MCF 10A (cell line): ENCODE measurements at regions not wholly inside any gene's neighbourhood (a gene's known extent, or its start where the extent isn't known, plus 50 kb on each side); places are given as distances from the start of the nearest gene placed in this dataset.

Source experiments
- BruUV-seq: library from RNA; stranded (reverse); fragments of 400-500 nt; replicated peaks from 2 replicates; lab custom pipeline; 2021; lab: Mats Ljungman, UMichigan
- CTCF ChIA-PET: fragments of 300-600 bp; sonication (Branson Sonifier 250); formaldehyde crosslinking; extraction: SDS; loops from one replicate; lab custom pipeline; 2021; ENCODE audit warnings: antibody characterized with exemption, inconsistent platforms; lab: Yijun Ruan, JAX
- POLR2A ChIA-PET: fragments of 300-600, 350-650 bp; sonication (Branson Sonifier 250); formaldehyde crosslinking; extraction: SDS; loops from one replicate; lab custom pipeline; 2020; ENCODE audit warnings: antibody characterized with exemption, inconsistent platforms; lab: Yijun Ruan, JAX
- DNase-seq: peaks from one replicate; pipeline ENCODE4 v3.0.0-alpha.2; 2018; ENCODE audit not compliant: unreplicated experiment
- H3K27ac Mint-ChIP-seq: one replicate; pipeline ENCODE4 v1.8.0; 2022; ENCODE audit warnings: mild to moderate bottlenecking, low read depth, mixed read lengths; ENCODE audit not compliant: unreplicated experiment
- H3K27me3 Mint-ChIP-seq: one replicate; pipeline ENCODE4 v1.8.0; 2022; ENCODE audit warnings: mixed read lengths; ENCODE audit not compliant: insufficient read depth, unreplicated experiment
- H3K36me3 Mint-ChIP-seq: one replicate; pipeline ENCODE4 v1.8.0; 2022; ENCODE audit warnings: mild to moderate bottlenecking, moderate library complexity, mixed read lengths; ENCODE audit not compliant: insufficient read depth, unreplicated experiment
- H3K4me1 Mint-ChIP-seq: one replicate; pipeline ENCODE4 v1.8.0; 2022; ENCODE audit warnings: mixed read lengths; ENCODE audit not compliant: insufficient read depth, unreplicated experiment
- H3K4me3 Mint-ChIP-seq: one replicate; pipeline ENCODE4 v1.8.0; 2022; ENCODE audit warnings: mild to moderate bottlenecking, moderate library complexity, mixed read lengths; ENCODE audit not compliant: unreplicated experiment
- H3K9me3 Mint-ChIP-seq: one replicate; pipeline ENCODE4 v1.8.0; 2022; ENCODE audit warnings: mixed read lengths; ENCODE audit not compliant: unreplicated experiment
- intact Hi-C: fragments of 100-400 bp; cut with micrococcal nuclease; formaldehyde crosslinking; loops from 2 replicates; pipeline ENCODE4 v1.14.1; 2022
- TF ChIP-seq, protein P1 (sequence below): fragments of 200-600 bp; IDR thresholded peaks from one replicate; pipeline ENCODE4 v1.8.0; 2022; ENCODE audit warnings: antibody characterized with exemption, mild to moderate bottlenecking; ENCODE audit not compliant: unreplicated experiment

DNA sequence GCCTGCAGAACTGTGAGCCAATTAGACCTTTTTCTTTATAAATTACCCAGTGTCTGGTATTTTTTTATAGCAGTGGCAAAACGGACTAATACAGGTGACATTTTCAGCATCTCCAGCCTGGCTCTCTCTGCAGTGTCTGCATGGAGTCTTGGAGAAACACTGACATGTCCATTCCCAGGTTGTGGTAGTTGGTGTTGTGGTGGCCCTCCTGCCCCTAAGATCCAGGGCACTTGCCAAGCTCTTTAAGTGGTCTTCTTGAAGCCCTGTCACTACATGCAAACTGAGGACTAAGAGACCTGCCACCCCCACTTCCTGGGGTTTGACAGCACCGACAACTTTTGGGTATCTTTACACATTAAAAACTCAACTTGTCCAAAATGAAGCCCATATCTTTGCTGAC, 419.4 kb downstream of the NPHP4 start:
- intact Hi-C loops = no loop called here
- POLR2A ChIA-PET = no interaction called here
- H3K27me3 Mint-ChIP-seq = peaks cover 43% of the 10 kb centered on the region
- H3K36me3 Mint-ChIP-seq = no peaks in the 10 kb centered on the region
- TF ChIP-seq, protein P1, sequence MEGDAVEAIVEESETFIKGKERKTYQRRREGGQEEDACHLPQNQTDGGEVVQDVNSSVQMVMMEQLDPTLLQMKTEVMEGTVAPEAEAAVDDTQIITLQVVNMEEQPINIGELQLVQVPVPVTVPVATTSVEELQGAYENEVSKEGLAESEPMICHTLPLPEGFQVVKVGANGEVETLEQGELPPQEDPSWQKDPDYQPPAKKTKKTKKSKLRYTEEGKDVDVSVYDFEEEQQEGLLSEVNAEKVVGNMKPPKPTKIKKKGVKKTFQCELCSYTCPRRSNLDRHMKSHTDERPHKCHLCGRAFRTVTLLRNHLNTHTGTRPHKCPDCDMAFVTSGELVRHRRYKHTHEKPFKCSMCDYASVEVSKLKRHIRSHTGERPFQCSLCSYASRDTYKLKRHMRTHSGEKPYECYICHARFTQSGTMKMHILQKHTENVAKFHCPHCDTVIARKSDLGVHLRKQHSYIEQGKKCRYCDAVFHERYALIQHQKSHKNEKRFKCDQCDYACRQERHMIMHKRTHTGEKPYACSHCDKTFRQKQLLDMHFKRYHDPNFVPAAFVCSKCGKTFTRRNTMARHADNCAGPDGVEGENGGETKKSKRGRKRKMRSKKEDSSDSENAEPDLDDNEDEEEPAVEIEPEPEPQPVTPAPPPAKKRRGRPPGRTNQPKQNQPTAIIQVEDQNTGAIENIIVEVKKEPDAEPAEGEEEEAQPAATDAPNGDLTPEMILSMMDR = no peak
- peaks cover 24% of the 10 kb centered on the region for H3K9me3 Mint-ChIP-seq
- no peak overlapping the region for H3K27ac Mint-ChIP-seq
- no peak overlapping the region for H3K4me3 Mint-ChIP-seq
- CTCF ChIA-PET = interaction anchor here (0.9 kb wide), 1 partner anchor 12 kb away, joined by 4 read pairs; no protein-coding TSS in a partner anchor
- H3K4me1 Mint-ChIP-seq = no peaks in the 10 kb centered on the region
- DNase-seq = no peak
- no TSS peak for BruUV-seq

DNA sequence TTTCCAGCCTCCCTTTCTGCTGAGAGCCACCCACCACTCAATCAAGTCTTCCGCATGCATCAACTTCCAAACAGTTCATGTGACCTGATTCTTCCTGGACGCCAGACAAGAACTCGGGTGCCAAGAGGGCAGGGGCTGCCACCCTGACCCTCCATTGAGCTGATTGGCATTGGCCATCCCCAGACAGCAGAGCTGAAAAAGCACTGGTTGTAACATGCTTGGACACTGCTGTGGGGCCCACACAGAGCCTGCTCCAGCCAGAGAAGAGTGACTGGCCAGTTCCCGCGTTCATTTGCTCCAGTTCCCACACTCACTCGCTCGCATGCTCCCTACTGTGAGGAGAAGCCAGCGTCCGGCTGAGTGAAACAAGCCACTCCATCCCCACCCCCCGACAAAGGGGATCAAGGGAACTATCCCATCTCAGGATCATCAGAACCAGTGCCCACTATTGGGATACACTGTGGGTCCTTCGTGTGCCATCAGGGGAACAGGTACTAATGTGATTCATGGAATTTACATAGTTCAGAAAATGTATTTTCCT, 420.3 kb downstream of the NPHP4 start:
- no TSS peak for BruUV-seq
- Mint-ChIP-seq H3K9me3 (peaks cover 24% of the 10 kb centered on the region), H3K36me3 (no peaks in the 10 kb centered on the region), H3K4me1 (no peaks in the 10 kb centered on the region), H3K27ac (no peak overlapping the region), H3K27me3 (peaks cover 36% of the 10 kb centered on the region), H3K4me3 (no peak overlapping the region)
- POLR2A ChIA-PET = interaction anchor here (0.7 kb wide), 1 partner anchor 367 kb away, joined by 3 read pairs; no protein-coding TSS in a partner anchor
- intact Hi-C loops = no loop called here
- CTCF ChIA-PET = interaction anchor here (0.7 kb wide), 2 partner anchors 21 to 61 kb away, joined by 3 read pairs; no protein-coding TSS in a partner anchor
- TF ChIP-seq, protein P1 = no peak
- DNase-seq = no peak

DNA sequence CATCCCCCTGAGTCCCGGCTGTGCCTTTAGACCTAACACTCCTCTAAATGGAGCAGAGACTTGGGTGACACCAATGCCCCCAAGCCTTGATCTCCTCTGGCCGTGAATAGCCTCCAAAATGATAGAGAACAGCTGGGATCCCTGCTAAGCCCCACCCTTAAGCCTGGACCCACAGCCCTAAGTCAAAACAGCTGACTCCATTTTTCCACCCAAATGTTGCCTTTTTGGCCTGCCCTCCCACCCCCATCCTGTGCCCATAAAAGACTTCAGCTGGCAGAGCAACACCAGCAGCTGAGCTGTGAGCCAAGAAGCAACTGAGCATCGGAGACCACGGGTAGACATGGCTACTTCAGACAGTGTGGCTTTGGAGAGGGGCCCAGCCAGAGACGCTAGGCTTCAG, 420.8 kb downstream of the NPHP4 start:
- Mint-ChIP-seq H3K4me1 (no peaks in the 10 kb centered on the region), H3K4me3 (no peak overlapping the region), H3K36me3 (no peaks in the 10 kb centered on the region), H3K9me3 (peaks cover 24% of the 10 kb centered on the region), H3K27me3 (peaks cover 31% of the 10 kb centered on the region), H3K27ac (no peak overlapping the region)
- no TSS peak for BruUV-seq
- CTCF ChIA-PET = interaction anchor here (0.7 kb wide), 1 partner anchor 61 kb away, joined by 3 read pairs; no protein-coding TSS in a partner anchor
- intact Hi-C loops = no loop called here
- DNase-seq = no peak
- POLR2A ChIA-PET = interaction anchor here (0.7 kb wide), 1 partner anchor 368 kb away, joined by 3 read pairs; no protein-coding TSS in a partner anchor
- TF ChIP-seq, protein P1 = no peak

DNA sequence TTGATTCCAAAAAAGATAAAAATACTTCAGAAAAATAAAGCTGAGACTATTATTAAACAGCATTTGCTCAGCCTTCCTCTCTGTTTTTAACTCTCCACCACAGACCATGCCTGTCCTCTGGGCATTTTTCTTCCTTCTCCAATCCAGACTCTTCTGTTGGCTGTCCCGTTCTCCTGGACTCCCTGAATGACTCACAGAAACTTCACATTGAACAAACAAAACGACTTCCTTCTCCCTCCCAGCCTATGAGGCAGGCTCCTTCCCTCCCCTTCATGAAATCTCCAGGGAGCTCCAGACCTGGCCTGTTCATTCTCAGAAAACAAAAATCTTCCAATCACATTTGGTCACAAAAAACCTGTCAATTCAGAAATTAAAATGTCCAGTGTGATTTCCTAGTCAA, 421.3 kb downstream of the NPHP4 start:
- no TSS peak for BruUV-seq
- peaks cover 24% of the 10 kb centered on the region for H3K9me3 Mint-ChIP-seq
- no peak overlapping the region for H3K4me3 Mint-ChIP-seq
- no peak overlapping the region for H3K27ac Mint-ChIP-seq
- ChIA-PET POLR2A (interaction anchor here (1.6 kb wide), 1 partner anchor 40 kb away, joined by 7 read pairs; no protein-coding TSS in a partner anchor), CTCF (no interaction called here)
- H3K4me1 Mint-ChIP-seq = no peaks in the 10 kb centered on the region
- TF ChIP-seq, protein P1 = no peak
- H3K36me3 Mint-ChIP-seq = no peaks in the 10 kb centered on the region
- H3K27me3 Mint-ChIP-seq = peaks cover 26% of the 10 kb centered on the region
- no peak for DNase-seq
- intact Hi-C loops = no loop called here
